Sigmoid colon (tissue), 6 donors: ENCODE measurements at regions not wholly inside any gene's neighbourhood (a gene's known extent, or its start where the extent isn't known, plus 50 kb on each side); places are given as distances from the start of the nearest gene placed in this dataset.

Experiments
- DNase-seq: peaks from one replicate; pipeline ENCODE4 v3.0.0-alpha.2; 2019
- H3K27ac ChIP-seq, 4 donors: fragments of 200-600 bp; sonication (generic); one replicate each; pipeline ENCODE4 v1.5.1; 2016 to 2019; ENCODE audit warnings: mild to moderate bottlenecking in 1 of 4
- H3K27me3 ChIP-seq, 3 donors: fragments of 200-600 bp; sonication (generic); one replicate each; pipeline ENCODE4 v1.5.1; 2019; ENCODE audit warnings: mild to moderate bottlenecking in 1 of 3
- H3K36me3 ChIP-seq, 4 donors: fragments of 200-600 bp; sonication (generic); one replicate each; pipeline ENCODE4 v1.5.1; 2016 to 2019
- H3K4me1 ChIP-seq, 4 donors: fragments of 200-600 bp; sonication (generic); one replicate each; pipeline ENCODE4 v1.5.1; 2017 to 2019
- H3K4me3 ChIP-seq, 4 donors: fragments of 200-600 bp; sonication (generic); one replicate each; pipeline ENCODE4 v1.5.1; 2017 to 2019; ENCODE audit warnings: mild to moderate bottlenecking in 2 of 4, moderate library complexity in 1 of 4
- H3K9me3 ChIP-seq, 4 donors: fragments of 200-600 bp in 3 of 4; sonication (generic) in 3 of 4; one replicate each; pipeline versions ENCODE4 v1.5.1 to v1.6.1; 2013 to 2019
- CTCF ChIP-seq, 4 experiments: fragments of 450-650 bp in 3 of 4; fragments of 200-600 bp in 1 of 4; IDR thresholded peaks; one replicate each; pipeline ENCODE4 v1.5.1; 2016 to 2019; ENCODE audit warnings: antibody characterized with exemption in 4 of 4, mild to moderate bottlenecking in 3 of 4, moderate library complexity in 2 of 4
- EP300 ChIP-seq, 4 donors: sonication (generic); formaldehyde crosslinking; IDR thresholded peaks; one replicate each; pipeline ENCODE4 v1.6.1; 2017; ENCODE audit warnings: antibody characterized with exemption in 4 of 4
- POLR2A ChIP-seq, 2 donors: fragments of 450-650 bp; IDR thresholded peaks; one replicate each; pipeline ENCODE4 v1.6.1; 2016; ENCODE audit warnings: antibody characterized with exemption in 2 of 2, mild to moderate bottlenecking in 2 of 2, moderate library complexity in 2 of 2
- POLR2AphosphoS5 ChIP-seq, 4 donors: sonication (generic); formaldehyde crosslinking; IDR thresholded peaks; one replicate each; pipeline ENCODE4 v1.6.1; 2017; ENCODE audit warnings: antibody characterized with exemption in 4 of 4
- WGBS, 2 donors: extraction: QIAGEN DNeasy Blood & Tissue Kit; methylation state at CpG; one replicate each; pipeline ENCODE4 v1.1.7; 2013; 5-methylcytosine and 5-hydroxymethylcytosine counted together
- intact Hi-C: fragments of 100-400 bp; cut with DNase I; formaldehyde crosslinking; loops from one replicate; pipeline ENCODE4 v1.15.1; 2023
- donor health status: healthy with polysubstance abuse.
- donor health status: healthy.

GRCh38 chr7:46611508-46611907, 690.4 kb upstream of the IGFBP3 start:
- no peak overlapping the region for H3K4me3 ChIP-seq
- WGBS, 2 donors, result 93 to 94% methylated on average over 2 of the region's 2 CpGs
- DNase-seq, result no peak
- TF ChIP-seq POLR2AphosphoS5 (IDR thresholded peaks at IDR 0.05), result no peak
- no peak for TF ChIP-seq POLR2A (IDR thresholded peaks at IDR 0.05)
- TF ChIP-seq CTCF (IDR thresholded peaks at IDR 0.05), result no peak
- no peak for TF ChIP-seq EP300 (IDR thresholded peaks at IDR 0.05)
- intact Hi-C loops, result no loop called here
- no peak overlapping the region for H3K27ac ChIP-seq
- no peaks in the 10 kb centered on the region for H3K27me3 ChIP-seq
- H3K9me3 ChIP-seq, result no peaks in the 10 kb centered on the region
- no peaks in the 10 kb centered on the region for H3K36me3 ChIP-seq
- peaks cover 0 to 7% (median 1%) of the 10 kb centered on the region in 4 donors for H3K4me1 ChIP-seq

GRCh38 chr7:46610746-46611145, 689.7 kb upstream of the IGFBP3 start:
- intact Hi-C loops, result no loop called here
- no peak for TF ChIP-seq CTCF (IDR thresholded peaks at IDR 0.05)
- TF ChIP-seq POLR2A (IDR thresholded peaks at IDR 0.05), result no peak
- no peak for TF ChIP-seq EP300 (IDR thresholded peaks at IDR 0.05)
- no peak for TF ChIP-seq POLR2AphosphoS5 (IDR thresholded peaks at IDR 0.05)
- Histone ChIP-seq H3K9me3 (no peaks in the 10 kb centered on the region), H3K27me3 (no peaks in the 10 kb centered on the region), H3K4me3 (no peak overlapping the region), H3K27ac (no peak overlapping the region), H3K4me1 (peaks cover 0 to 7% (median 1%) of the 10 kb centered on the region in 4 donors), H3K36me3 (no peaks in the 10 kb centered on the region)
- no peak for DNase-seq
- 48 to 61% methylated on average over 2 of the region's 2 CpGs for WGBS, 2 donors

- Histone ChIP-seq H3K9me3 (no peaks in the 10 kb centered on the region), H3K27ac (no peak overlapping the region), H3K36me3 (no peaks in the 10 kb centered on the region), H3K4me3 (no peak overlapping the region), H3K4me1 (peaks cover 0 to 33% (median 31%) of the 10 kb centered on the region in 4 donors), H3K27me3 (no peaks in the 10 kb centered on the region)
- 79 to 87% methylated on average over 4 of the region's 4 CpGs for WGBS, 2 donors
- TF ChIP-seq POLR2A (IDR thresholded peaks at IDR 0.05) (no peak), EP300 (IDR thresholded peaks at IDR 0.05) (no peak), POLR2AphosphoS5 (IDR thresholded peaks at IDR 0.05) (no peak), CTCF (IDR thresholded peaks at IDR 0.05) (no peak)
- intact Hi-C loops, result no loop called here
- no peak for DNase-seq
Observed at GRCh38 chr7:46607176-46607575, 686.1 kb upstream of the IGFBP3 start.

- TF ChIP-seq POLR2AphosphoS5 (IDR thresholded peaks at IDR 0.05) (no peak), POLR2A (IDR thresholded peaks at IDR 0.05) (no peak), CTCF (IDR thresholded peaks at IDR 0.05) (no peak), EP300 (IDR thresholded peaks at IDR 0.05) (no peak)
- H3K9me3 ChIP-seq, result no peaks in the 10 kb centered on the region
- H3K4me1 ChIP-seq, result peaks cover 0 to 37% (median 32%) of the 10 kb centered on the region in 4 donors
- 94 to 95% methylated on average over 3 of the region's 3 CpGs for WGBS, 2 donors
- no peak overlapping the region for H3K4me3 ChIP-seq
- H3K27me3 ChIP-seq, result no peaks in the 10 kb centered on the region
- H3K36me3 ChIP-seq, result no peaks in the 10 kb centered on the region
- intact Hi-C loops, result no loop called here
- no peak overlapping the region for H3K27ac ChIP-seq
- DNase-seq, result no peak
Observed at GRCh38 chr7:46606761-46607160, 685.7 kb upstream of the IGFBP3 start.

GRCh38 chr7:46604241-46604661, 683.2 kb upstream of the IGFBP3 start:
- no peaks in the 10 kb centered on the region for H3K36me3 ChIP-seq
- no peaks in the 10 kb centered on the region for H3K9me3 ChIP-seq
- H3K27me3 ChIP-seq, result no peaks in the 10 kb centered on the region
- H3K4me1 ChIP-seq, result peaks cover 0 to 33% (median 32%) of the 10 kb centered on the region in 4 donors
- peak overlapping the region; percentile 80 to 87 (median 84) for H3K27ac ChIP-seq
- TF ChIP-seq CTCF (IDR thresholded peaks at IDR 0.05) (no peak), EP300 (IDR thresholded peaks at IDR 0.05) (peak in 1 of 4 donors; percentile 17), POLR2AphosphoS5 (IDR thresholded peaks at IDR 0.05) (peak in 1 of 4 donors; percentile 63)
- WGBS, 2 donors, result 34 to 45% methylated on average over 3 of the region's 3 CpGs
- no peak overlapping the region for H3K4me3 ChIP-seq
- DNase-seq, result no peak
- intact Hi-C loops, result no loop called here
